ENCODE measurements at regions not wholly inside any gene's neighbourhood (a gene's known extent, or its start where the extent isn't known, plus 50 kb on each side); places are given as distances from the start of the nearest gene placed in this dataset.
A peak's percentile ranks its signal among the peaks of the same experiment; 100 is the strongest.

DNA sequence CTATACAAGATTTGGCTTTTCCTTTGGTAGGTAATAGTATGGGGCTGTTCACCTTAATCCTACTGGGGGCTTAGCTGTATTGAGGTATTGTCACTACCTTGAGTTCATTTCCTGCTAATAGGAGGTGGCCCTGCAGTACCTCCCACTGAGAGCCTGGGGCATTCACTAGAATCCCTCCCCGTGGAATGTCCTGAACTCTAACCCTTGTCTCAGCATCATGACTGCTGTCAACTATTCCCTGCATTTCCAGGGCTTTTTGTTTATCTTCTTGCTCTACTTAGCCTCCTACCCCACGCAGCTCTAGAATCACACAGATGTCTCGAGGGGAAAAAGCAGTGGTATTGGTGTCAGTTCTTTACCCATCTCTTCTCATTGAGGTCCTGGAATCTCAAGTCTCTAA lies 542.3 kb downstream of the METTL4 start:
- DNase-seq (ENCODE audit: low read depth), result no peak

DNA sequence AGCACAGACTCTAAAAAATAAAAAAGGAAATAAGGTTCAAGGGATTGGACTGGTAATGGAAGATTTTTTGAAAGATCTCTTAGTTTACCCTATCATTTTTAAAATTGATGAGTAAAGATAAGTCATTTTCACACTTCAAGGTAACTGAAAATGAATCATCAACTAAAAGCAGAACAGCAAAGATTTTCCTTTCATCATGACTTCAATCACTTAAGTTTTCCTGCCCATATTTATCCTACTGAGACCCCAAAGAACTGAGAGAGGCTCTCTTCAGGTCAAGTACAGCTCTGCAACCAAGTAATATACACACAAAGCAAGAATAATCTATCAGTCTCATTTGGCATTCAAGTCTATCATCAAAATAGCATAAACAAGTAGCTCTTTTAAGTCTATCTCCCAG lies 540.7 kb downstream of the METTL4 start:
- no peak for DNase-seq (ENCODE audit: low read depth)

DNA sequence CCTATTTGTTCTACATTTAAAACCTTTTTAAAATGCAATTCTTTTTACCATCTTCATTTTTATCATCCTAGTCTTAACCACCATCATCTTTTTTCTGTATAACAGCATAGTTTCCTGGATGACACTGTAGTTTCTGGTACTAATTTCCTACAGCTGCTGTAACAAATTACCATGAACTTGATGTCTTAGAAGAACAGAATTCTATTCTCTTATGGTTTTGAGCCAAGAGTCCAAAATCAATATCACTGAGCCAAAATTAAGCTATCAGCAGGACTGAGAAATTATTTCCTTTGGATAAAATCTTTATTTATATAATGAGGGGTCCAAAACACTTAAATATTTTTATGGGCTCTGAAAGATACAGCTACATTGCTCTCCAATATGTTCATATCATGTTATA lies 539.3 kb downstream of the METTL4 start:
- DNase-seq (ENCODE audit: low read depth), result peak; percentile 26

DNA sequence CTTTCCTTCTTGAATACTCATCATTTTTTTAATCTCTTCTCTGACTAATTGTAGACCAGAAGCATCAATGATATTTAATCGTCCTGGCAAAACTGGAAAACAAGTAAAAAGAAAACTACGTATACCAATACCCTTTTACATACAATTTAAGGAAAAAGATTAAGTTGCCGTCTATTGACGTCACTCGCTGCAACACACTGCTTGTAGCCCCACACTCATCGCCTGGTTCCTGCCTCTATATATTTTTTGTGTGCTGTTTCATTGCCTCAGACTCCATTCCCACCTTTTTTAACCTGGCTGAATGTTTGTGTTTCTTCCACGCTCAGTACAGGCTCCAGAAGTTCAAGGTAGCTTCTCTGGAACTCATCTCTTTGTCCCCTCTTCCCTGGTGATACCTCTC lies 536.2 kb downstream of the METTL4 start:
- no peak for DNase-seq (ENCODE audit: low read depth)

- DNase-seq (ENCODE audit: low read depth), result no peak
Measured at GRCh38 chr18:2036086-2036485, 535.2 kb downstream of the METTL4 start.

GRCh38 chr18:2040279-2040678 lies 531.0 kb downstream of the METTL4 start:
- DNase-seq (ENCODE audit: low read depth), result no peak

GRCh38 chr18:2049986-2050385 lies 521.3 kb downstream of the METTL4 start:
- DNase-seq (ENCODE audit: low read depth), result no peak

GRCh38 chr18:2050702-2051201 lies 520.6 kb downstream of the METTL4 start:
- no peak for DNase-seq (ENCODE audit: low read depth)

GRCh38 chr18:2053490-2054089 lies 517.7 kb downstream of the METTL4 start:
- no peak for DNase-seq (ENCODE audit: low read depth)

DNA sequence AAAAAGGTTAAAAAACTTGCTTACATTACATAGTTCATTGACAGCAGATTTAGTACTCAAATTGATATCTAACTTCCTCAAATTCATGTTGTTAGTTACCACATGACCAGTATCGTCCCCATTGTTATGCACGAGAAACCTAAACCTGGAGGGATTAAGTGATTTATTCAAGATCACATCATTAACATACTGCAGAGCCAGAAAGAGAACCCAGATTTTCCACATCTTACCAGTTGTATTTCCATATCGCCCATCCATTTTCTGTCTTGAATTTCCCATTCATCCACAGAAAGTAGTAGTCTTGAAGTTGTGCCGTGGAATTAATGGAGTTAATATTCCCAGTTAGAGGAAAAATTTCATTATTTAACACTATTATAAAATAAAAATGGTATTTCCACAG lies 512.0 kb downstream of the METTL4 start:
- DNase-seq (ENCODE audit: low read depth), result no peak

GRCh38 chr18:2060086-2060485 lies 511.2 kb downstream of the METTL4 start:
- peak; percentile 67 for DNase-seq (ENCODE audit: low read depth)

DNA sequence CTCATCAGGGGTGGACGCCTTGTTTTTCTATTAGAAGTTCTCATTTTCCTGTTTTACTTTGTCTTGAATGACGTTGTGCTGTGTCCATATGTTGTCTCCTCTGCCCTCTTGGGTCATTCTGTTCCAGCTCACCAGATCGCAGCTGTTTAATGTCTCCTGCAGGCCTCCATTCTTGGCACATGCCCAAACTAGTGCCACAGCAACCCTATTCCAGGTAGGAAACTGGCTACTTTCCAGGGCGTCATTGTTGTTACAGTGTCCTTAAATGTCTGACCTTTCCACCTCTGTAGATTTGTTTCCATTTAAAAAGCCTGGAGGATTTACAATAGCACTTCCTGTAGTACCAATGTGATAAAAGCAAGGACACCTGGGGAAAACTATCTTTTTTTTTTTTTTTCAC lies 500.7 kb downstream of the METTL4 start:
- no peak for DNase-seq (ENCODE audit: low read depth)

- DNase-seq (ENCODE audit: low read depth), result no peak
Measured at GRCh38 chr18:2075499-2075898, 495.8 kb downstream of the METTL4 start.

GRCh38 chr18:2082676-2083075 lies 488.6 kb downstream of the METTL4 start:
- no peak for DNase-seq (ENCODE audit: low read depth)

DNA sequence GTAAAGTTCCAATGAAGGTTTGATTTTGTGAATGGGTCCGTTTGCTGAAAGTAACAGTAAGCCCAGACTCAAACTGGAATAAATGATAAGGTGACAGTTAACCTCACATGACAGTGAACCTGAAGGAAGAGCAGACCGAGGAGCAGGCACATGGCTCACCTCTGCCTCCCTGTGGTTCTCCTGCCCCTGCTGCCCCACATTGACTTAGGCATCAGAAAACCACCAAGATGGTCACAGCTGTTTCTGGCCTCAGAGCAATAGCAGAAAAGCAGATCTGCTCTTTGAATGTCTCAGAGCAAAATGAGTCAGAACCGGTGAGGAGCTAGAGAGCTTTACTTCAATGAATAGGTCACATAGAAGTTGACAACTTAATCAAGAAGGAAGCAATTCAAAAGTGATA lies 487.6 kb downstream of the METTL4 start:
- DNase-seq (ENCODE audit: low read depth), result no peak

GRCh38 chr18:2086439-2086838 lies 484.9 kb downstream of the METTL4 start:
- DNase-seq (ENCODE audit: low read depth), result no peak

- peak; percentile 22 for DNase-seq (ENCODE audit: low read depth)
Measured at GRCh38 chr18:2087877-2088673, 483.2 kb downstream of the METTL4 start.

GRCh38 chr18:2089396-2089795 lies 481.9 kb downstream of the METTL4 start:
- no peak for DNase-seq (ENCODE audit: low read depth)

GRCh38 chr18:2091937-2092336 lies 479.4 kb downstream of the METTL4 start:
- no peak for DNase-seq (ENCODE audit: low read depth)

DNA sequence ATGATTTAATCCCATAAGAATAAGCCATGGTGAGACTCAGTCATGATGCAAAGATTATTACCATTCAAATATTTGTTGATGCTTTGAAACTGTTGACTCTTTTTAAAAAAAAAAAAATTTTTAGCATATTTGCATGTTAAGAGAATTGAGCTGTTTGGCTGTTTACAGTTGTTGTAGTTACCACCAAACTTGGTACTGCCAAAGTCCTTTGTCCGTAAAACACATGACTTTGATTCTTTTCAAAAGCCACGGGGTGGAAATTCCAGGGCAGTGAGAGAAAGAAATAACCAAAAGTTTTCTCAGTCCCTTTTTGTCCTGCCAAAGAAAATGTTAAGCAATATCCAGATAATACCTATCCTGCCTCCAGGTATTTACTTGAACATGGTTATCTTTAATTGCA lies 474.8 kb downstream of the METTL4 start:
- no peak for DNase-seq (ENCODE audit: low read depth)

- no peak for DNase-seq (ENCODE audit: low read depth)
Measured at GRCh38 chr18:2100694-2101213, 470.6 kb downstream of the METTL4 start.

GRCh38 chr18:2102022-2102421 lies 469.3 kb downstream of the METTL4 start:
- DNase-seq (ENCODE audit: low read depth), result no peak

DNA sequence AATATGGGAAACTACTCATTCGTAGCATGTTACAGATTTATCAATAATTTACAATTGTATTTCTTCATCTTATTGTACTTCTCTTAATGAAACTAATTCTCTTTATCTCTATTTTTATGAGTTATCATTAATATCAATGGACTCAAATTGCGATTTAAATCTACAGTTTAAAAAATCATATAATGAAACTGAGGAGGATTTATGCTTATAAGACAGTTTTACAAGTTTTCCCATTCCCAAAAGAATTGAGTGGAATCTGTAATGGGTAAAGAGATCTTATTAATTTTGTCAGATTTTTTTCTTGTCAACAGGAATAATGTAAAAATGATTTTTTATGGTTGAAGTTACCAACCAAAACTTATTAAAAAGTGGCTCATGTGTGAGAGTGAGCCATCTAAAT lies 468.0 kb downstream of the METTL4 start:
- no peak for DNase-seq (ENCODE audit: low read depth)
